ENCODE measurements at regions not wholly inside any gene's neighbourhood (a gene's known extent, or its start where the extent isn't known, plus 50 kb on each side); places are given as distances from the start of the nearest gene placed in this dataset.

- Histone ChIP-seq H3K27me3 (replicated peaks; ENCODE audit: insufficient read depth) (no peaks in the 10 kb centered on the region), H3K27ac (no peak overlapping the region), H3K4me1 (replicated peaks) (no peaks in the 10 kb centered on the region), H3K36me3 (no peaks in the 10 kb centered on the region), H3K9me3 (no peaks in the 10 kb centered on the region), H3K4me3 (no peak overlapping the region)
- intact Hi-C loops (cut with DNase I), result no loop called here
- no peak for DNase-seq (ENCODE audit: low spot score)
- 94% methylated on average over 11 of the region's 11 CpGs for WGBS
- TF ChIP-seq POLR2AphosphoS5 (IDR thresholded peaks at IDR 0.05) (no peak), CTCF (IDR thresholded peaks at IDR 0.05) (no peak)
Observed at GRCh38 chr2:128818704-128819491, 500.2 kb upstream of the HS6ST1 start.

- WGBS, result 69% methylated on average over 4 of the region's 4 CpGs
- Histone ChIP-seq H3K4me1 (replicated peaks) (no peaks in the 10 kb centered on the region), H3K27me3 (replicated peaks; ENCODE audit: insufficient read depth) (no peaks in the 10 kb centered on the region), H3K4me3 (no peak overlapping the region), H3K36me3 (no peaks in the 10 kb centered on the region), H3K9me3 (no peaks in the 10 kb centered on the region), H3K27ac (no peak overlapping the region)
- no peak for TF ChIP-seq POLR2A (IDR thresholded peaks at IDR 0.05)
- TF ChIP-seq POLR2AphosphoS5 (IDR thresholded peaks at IDR 0.05), result no peak
- TF ChIP-seq CTCF (IDR thresholded peaks at IDR 0.05), result no peak
- DNase-seq (ENCODE audit: low spot score), result no peak
- intact Hi-C loops (cut with DNase I), result no loop called here
Observed at GRCh38 chr2:128820452-128820851, 501.8 kb upstream of the HS6ST1 start.

GRCh38 chr2:128821010-128821409 is 502.3 kb upstream of the HS6ST1 start:
- Histone ChIP-seq H3K27ac (no peak overlapping the region), H3K9me3 (no peaks in the 10 kb centered on the region), H3K27me3 (replicated peaks; ENCODE audit: insufficient read depth) (no peaks in the 10 kb centered on the region), H3K4me1 (replicated peaks) (no peaks in the 10 kb centered on the region), H3K4me3 (no peak overlapping the region), H3K36me3 (no peaks in the 10 kb centered on the region)
- WGBS, result 100% methylated on average over 1 of the region's 1 CpG
- no peak for DNase-seq (ENCODE audit: low spot score)
- intact Hi-C loops (cut with DNase I), result no loop called here
- TF ChIP-seq POLR2AphosphoS5 (IDR thresholded peaks at IDR 0.05) (no peak), CTCF (IDR thresholded peaks at IDR 0.05) (no peak), POLR2A (IDR thresholded peaks at IDR 0.05) (no peak)

- no peak for DNase-seq (ENCODE audit: low spot score)
- H3K27me3 ChIP-seq (replicated peaks; ENCODE audit: insufficient read depth), result no peaks in the 10 kb centered on the region
- H3K4me3 ChIP-seq, result no peak overlapping the region
- no peaks in the 10 kb centered on the region for H3K9me3 ChIP-seq
- no peaks in the 10 kb centered on the region for H3K36me3 ChIP-seq
- 45% methylated on average over 8 of the region's 8 CpGs for WGBS
- TF ChIP-seq CTCF (IDR thresholded peaks at IDR 0.05) (no peak), POLR2AphosphoS5 (IDR thresholded peaks at IDR 0.05) (no peak), POLR2A (IDR thresholded peaks at IDR 0.05) (no peak)
- H3K27ac ChIP-seq, result no peak overlapping the region
- intact Hi-C loops (cut with DNase I), result no loop called here
- H3K4me1 ChIP-seq (replicated peaks), result no peaks in the 10 kb centered on the region
Observed at GRCh38 chr2:128832946-128833663, 514.4 kb upstream of the HS6ST1 start.

DNA sequence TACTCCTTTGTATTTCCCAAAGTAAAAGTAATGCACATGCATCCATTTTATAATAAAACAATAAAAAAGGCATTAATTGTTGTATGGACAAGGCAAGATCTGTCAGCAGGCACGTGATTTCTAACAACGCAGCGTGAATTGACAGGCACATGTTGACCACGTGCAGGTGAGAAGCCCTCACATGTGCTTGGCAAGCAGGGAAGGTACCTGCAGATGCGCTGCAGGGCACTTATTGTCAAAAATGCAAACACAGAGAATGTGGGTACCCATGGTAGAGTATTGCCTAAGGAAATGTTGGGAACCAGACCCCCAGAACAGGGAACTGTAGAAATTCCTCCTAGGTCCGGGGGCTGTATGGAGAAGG is 515.0 kb upstream of the HS6ST1 start:
- Histone ChIP-seq H3K4me1 (replicated peaks) (no peaks in the 10 kb centered on the region), H3K36me3 (no peaks in the 10 kb centered on the region), H3K9me3 (no peaks in the 10 kb centered on the region), H3K27ac (no peak overlapping the region), H3K27me3 (replicated peaks; ENCODE audit: insufficient read depth) (no peaks in the 10 kb centered on the region), H3K4me3 (no peak overlapping the region)
- TF ChIP-seq POLR2A (IDR thresholded peaks at IDR 0.05) (no peak), POLR2AphosphoS5 (IDR thresholded peaks at IDR 0.05) (no peak), CTCF (IDR thresholded peaks at IDR 0.05) (no peak)
- WGBS, result 89% methylated on average over 6 of the region's 6 CpGs
- intact Hi-C loops (cut with DNase I), result no loop called here
- no peak for DNase-seq (ENCODE audit: low spot score)

Data from prostate gland (tissue), 2 donors.